Stomach (tissue), 4 donors: ENCODE measurements at regions not wholly inside any gene's neighbourhood (a gene's known extent, or its start where the extent isn't known, plus 50 kb on each side); places are given as distances from the start of the nearest gene placed in this dataset.

ENCODE experiments used
- CTCF ChIP-seq, 7 experiments: fragments of 450-650 bp in 4 of 7; fragments of 200-600 bp in 3 of 7; sonication (generic) in 3 of 7; IDR thresholded peaks; one replicate each; pipeline ENCODE4 v1.5.1; 2016 to 2019; ENCODE audit warnings: antibody characterized with exemption in 7 of 7, control low read depth in 2 of 7, mild to moderate bottlenecking in 1 of 7
- POLR2A ChIP-seq, 4 donors: fragments of 450-650 bp; IDR thresholded peaks; one replicate each; pipeline ENCODE4 v1.6.1; 2016; ENCODE audit warnings: antibody characterized with exemption in 4 of 4, control low read depth in 2 of 4, mild to moderate bottlenecking in 1 of 4, moderate library complexity in 1 of 4

DNA sequence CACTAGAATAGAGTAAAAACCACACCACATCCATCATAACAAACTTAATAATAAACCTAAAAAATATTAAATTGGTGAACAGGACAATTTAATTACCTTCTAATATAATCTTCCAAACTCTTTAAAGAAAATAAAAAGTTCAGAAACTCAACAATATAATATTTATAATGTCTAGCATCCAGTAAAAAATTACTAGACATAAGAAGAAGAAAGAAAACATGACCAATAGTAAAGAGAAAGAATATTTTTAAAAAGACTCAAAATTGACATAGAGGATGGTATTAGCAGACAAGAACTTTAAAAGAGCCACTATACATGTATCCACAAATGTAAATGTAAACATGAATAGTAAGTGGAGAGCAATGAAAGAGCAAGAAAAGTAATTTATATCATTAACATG, 388.4 kb downstream of the TFEC start:
- no peak for TF ChIP-seq POLR2A (IDR thresholded peaks at IDR 0.05)
- TF ChIP-seq CTCF (IDR thresholded peaks at IDR 0.05) = no peak
